ENCODE measurements at regions not wholly inside any gene's neighbourhood (a gene's known extent, or its start where the extent isn't known, plus 50 kb on each side); places are given as distances from the start of the nearest gene placed in this dataset.

DNA sequence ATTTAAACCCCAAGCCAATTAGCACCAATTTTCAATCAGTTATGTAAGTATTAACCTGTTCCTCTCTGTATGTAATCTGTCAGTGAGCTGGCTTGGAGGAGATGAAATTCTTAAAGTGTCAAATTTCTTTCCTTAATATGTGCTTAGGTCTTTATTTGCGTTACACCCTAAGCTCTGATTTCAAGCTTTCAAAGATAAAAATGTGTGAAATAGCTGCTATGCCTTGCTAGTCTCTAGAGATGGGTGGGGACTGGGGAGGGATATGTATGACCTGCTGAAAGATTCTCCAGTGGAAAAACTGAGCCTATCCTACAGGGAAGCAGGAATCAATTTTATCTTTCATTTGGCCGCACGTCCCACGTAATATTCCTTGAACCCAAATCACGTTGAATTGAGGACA lies 264.5 kb downstream of the RND3 start:
- Histone ChIP-seq H3K27ac (no peak overlapping the region), H3K4me1 (no peaks in the 10 kb centered on the region), H3K27me3 (no peaks in the 10 kb centered on the region), H3K36me3 (no peaks in the 10 kb centered on the region), H3K9me3 (no peaks in the 10 kb centered on the region), H3K4me3 (no peak overlapping the region)
- DNase-seq = no peak
- no peak for TF ChIP-seq CTCF (IDR thresholded peaks at IDR 0.05)
- no peak for TF ChIP-seq POLR2A (IDR thresholded peaks at IDR 0.05)
- intact Hi-C loops (cut with DNase I; ENCODE audit: low total_unique reads) = no loop called here

GRCh38 chr2:150222379-150222778 lies 265.1 kb downstream of the RND3 start:
- Histone ChIP-seq H3K27me3 (no peaks in the 10 kb centered on the region), H3K27ac (no peak overlapping the region)
- intact Hi-C loops (cut with DNase I; ENCODE audit: low total_unique reads) = no loop called here

GRCh38 chr2:150219861-150220260 lies 267.6 kb downstream of the RND3 start:
- Histone ChIP-seq H3K4me1 (no peaks in the 10 kb centered on the region), H3K9me3 (no peaks in the 10 kb centered on the region), H3K4me3 (no peak overlapping the region), H3K27me3 (no peaks in the 10 kb centered on the region), H3K27ac (no peak overlapping the region), H3K36me3 (no peaks in the 10 kb centered on the region)
- no peak for DNase-seq
- TF ChIP-seq CTCF (IDR thresholded peaks at IDR 0.05) = no peak
- no peak for TF ChIP-seq POLR2A (IDR thresholded peaks at IDR 0.05)
- intact Hi-C loops (cut with DNase I; ENCODE audit: low total_unique reads) = no loop called here

More at GRCh38 chr2:150222379-150222778, 265.1 kb downstream of the RND3 start:
- Histone ChIP-seq H3K4me3 (no peak overlapping the region), H3K36me3 (no peaks in the 10 kb centered on the region), H3K9me3 (no peaks in the 10 kb centered on the region), H3K4me1 (no peaks in the 10 kb centered on the region)
- TF ChIP-seq CTCF (IDR thresholded peaks at IDR 0.05) (no peak), POLR2A (IDR thresholded peaks at IDR 0.05) (no peak)
- no peak for DNase-seq

DNA sequence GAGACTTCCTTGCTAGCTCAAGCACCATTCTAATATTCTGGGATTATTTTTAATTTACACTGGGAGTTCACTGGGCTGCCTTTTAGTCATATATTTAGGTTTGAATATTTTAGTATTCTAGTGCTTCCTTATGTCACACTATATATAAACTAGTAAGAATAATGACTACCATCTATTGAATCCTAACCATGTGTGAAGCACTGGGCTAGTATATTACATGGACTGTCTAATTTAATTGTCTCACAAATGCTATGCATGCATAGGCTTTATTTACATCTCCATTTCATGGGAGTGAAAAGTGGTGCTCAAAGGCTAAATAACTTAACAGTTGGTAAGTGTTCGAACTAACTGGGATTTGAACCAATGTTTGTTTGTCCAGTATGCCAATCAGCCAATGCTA lies 272.4 kb downstream of the RND3 start:
- no peaks in the 10 kb centered on the region for H3K27me3 ChIP-seq
- no peaks in the 10 kb centered on the region for H3K4me1 ChIP-seq
- H3K36me3 ChIP-seq = no peaks in the 10 kb centered on the region
- TF ChIP-seq POLR2A (IDR thresholded peaks at IDR 0.05) (no peak), CTCF (IDR thresholded peaks at IDR 0.05) (no peak)
- intact Hi-C loops (cut with DNase I; ENCODE audit: low total_unique reads) = no loop called here
- H3K27ac ChIP-seq = no peak overlapping the region
- no peak overlapping the region for H3K4me3 ChIP-seq
- H3K9me3 ChIP-seq = no peaks in the 10 kb centered on the region
- DNase-seq = no peak

DNA sequence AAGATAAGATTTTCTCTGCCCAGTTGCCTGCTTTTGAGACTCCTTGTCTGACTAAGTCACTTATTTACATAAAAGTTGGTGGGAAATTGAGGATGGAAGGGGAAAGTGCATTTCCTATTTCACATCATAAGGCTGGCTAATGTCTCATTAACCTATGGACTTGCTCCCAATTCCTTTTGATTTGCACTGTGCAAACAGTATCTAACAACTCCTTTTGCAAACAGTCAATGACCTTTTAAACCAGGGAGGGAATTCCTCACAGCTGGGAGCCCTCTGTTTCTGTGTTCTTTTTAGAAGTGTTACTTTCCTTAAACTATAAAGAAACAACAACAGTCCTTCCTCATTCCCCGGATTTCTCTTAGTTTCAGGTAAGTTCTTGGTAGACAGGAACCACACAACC lies 272.8 kb downstream of the RND3 start:
- intact Hi-C loops (cut with DNase I; ENCODE audit: low total_unique reads) = no loop called here
- no peak overlapping the region for H3K4me3 ChIP-seq
- no peaks in the 10 kb centered on the region for H3K4me1 ChIP-seq
- H3K9me3 ChIP-seq = no peaks in the 10 kb centered on the region
- H3K27me3 ChIP-seq = no peaks in the 10 kb centered on the region
- no peak for DNase-seq
- H3K36me3 ChIP-seq = no peaks in the 10 kb centered on the region
- H3K27ac ChIP-seq = no peak overlapping the region
- TF ChIP-seq CTCF (IDR thresholded peaks at IDR 0.05) = no peak
